Activated CD4-positive, alpha-beta T cell treated with anti-CD3 and anti-CD28 coated beads for 1 hour (primary cell): ENCODE measurements at regions not wholly inside any gene's neighbourhood (a gene's known extent, or its start where the extent isn't known, plus 50 kb on each side); places are given as distances from the start of the nearest gene placed in this dataset.
"Not testable (repeated sequence)": the region's sequence is repeated elsewhere in the genome, so short reads cannot be mapped to it uniquely, and the experiment has no call there.

Experiments used
- DNase-seq: peaks from one replicate; pipeline ENCODE4 v3.0.0-alpha.2; 2020

DNA sequence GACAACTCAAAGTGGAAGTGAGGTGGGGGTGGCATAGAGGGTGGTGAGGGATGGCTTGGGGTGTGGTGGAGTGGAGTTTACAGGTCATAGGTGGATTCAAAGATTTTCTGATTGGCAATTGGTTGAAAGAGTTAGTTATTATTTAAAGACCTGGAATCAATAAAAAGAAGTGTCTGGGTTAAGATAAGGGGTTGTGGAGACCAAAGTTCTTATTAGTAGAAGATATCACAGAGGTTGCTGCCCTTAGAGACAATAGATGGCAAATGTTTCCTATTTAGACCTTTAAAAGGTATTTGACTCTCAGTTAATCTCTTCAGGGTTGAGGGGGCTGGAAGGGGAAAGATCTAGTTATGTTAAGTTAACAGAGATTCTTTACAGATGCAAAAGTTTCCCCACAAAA, 412.3 kb upstream of the TBL1XR1 start:
- DNase-seq, result no peak

DNA sequence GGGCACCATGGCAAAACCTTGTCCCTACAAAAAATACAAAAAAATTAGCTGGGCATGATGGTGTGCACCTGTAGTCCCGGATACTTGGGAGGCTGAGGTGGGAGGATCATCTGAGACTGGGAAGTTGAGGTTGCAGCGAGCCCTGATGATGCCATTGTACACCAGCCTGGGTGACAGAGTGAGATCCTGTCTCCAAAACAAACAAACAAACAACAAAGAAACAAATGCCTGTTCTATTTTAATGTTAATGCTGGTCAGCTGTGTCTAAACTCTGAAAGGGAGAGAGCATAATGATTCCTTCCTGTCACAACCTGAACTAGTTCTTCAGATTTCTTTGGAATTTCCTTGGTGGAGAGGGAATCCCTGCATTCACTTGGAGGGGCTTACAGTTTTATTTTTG, 413.0 kb upstream of the TBL1XR1 start:
- DNase-seq, result no peak

DNA sequence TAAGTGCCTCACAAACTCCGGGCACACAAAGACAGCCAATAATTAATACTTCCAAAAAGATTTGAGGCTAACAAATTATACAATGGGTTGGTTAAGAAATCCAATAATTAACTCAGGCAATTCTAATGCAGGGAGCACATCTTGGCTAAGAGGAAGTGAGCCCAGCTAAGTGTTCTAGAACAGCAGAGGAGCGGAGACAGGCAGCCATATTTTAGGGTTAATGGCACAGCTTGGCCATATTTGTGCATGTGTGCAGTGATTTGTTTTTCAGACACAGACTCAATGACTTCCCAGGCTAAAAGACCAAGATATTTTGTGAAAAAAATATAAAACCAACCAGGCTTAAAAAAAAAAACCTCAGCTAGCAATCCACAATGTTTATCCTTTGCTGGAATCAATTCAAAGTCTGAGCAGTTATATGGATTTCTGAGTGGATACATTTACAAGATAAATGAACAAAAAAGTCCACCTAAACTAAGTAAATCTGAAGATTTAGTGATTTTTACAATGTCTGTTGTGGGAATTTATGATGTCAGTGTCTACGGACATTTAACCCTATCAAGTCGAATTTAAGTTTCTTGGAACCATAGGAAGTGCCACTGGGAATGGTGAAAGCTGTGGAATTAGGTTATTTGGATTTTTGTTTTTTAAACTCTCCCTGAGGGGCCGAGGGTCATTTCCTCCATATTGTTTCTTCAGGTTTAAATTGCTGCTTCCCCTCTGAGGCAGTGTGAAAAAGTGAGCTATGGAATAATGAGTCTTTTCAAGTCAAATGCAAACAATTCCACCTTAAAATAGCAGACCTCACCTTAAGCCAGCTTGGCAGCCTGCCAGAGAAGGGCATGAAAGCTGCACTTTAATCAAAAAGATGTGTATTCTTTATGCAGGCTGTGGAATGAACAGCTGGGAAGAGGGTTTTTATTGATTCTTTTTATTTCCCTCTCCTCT, 413.7 kb upstream of the TBL1XR1 start:
- DNase-seq, result no peak

DNA sequence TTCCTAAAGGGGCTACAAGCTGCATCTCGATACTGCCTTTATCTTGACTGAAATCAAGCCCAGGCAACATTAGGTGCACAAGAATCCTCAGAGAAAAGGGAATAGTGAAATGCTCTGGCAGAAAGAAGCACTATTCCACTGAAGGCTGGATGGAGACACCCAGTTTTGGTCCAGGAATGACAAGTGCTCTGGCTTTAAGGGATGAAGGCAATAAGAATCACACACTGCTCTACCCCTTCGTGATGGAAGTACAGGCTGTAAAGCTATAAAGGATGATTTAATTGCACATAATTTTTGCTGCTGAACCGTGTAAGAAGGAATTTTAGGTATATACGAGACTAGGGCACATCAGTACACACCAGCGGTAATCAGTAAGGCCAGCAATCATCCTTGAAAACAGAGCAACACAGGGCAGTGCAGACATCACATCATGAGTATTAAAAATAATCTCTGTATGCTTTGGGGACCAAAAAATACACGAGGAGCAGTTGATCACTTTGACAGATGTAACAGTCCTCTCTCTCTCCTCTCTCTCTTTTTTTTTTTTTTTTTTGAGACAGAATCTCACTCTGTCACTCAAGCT, 414.6 kb upstream of the TBL1XR1 start:
- DNase-seq, result no peak

DNA sequence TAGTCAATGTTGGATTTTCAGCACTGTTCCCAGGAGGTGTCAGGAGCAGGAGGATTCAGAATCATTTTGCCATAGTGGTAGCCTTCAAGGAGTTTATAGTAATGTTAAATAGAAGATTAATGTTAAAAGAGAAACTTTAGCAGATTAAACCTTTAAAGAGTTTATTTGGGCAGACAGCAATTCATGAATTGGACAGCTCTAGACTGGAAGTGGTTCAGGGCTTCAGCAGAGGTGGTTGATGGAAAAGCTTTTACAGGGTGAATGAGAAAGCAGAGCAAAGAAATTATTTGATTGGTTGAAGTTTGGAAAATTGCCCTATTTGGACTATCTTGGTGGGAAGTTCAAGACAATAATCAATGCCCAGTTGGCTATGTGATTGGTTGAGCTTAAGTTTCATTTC, 416.6 kb upstream of the TBL1XR1 start:
- DNase-seq, result no peak

DNA sequence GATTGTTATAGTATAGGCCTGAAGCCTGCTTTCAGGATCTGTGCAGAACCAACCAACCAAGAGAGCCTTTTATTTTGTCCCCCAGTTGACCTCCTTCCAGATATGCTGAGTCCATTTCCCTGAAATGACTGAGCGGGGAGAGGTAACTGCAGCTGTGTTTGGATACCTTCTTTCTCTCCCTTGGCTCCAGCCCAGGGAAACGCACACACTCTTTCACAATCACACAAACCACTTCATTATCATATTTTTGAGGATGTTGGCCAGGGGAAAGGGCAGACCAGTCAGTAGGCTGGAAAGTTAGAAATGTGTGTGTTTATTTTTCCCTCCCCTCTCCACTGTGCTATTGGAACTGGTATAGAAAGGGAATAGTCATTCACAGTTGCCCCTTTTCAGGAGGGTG, 417.7 kb upstream of the TBL1XR1 start:
- DNase-seq, result no peak

DNA sequence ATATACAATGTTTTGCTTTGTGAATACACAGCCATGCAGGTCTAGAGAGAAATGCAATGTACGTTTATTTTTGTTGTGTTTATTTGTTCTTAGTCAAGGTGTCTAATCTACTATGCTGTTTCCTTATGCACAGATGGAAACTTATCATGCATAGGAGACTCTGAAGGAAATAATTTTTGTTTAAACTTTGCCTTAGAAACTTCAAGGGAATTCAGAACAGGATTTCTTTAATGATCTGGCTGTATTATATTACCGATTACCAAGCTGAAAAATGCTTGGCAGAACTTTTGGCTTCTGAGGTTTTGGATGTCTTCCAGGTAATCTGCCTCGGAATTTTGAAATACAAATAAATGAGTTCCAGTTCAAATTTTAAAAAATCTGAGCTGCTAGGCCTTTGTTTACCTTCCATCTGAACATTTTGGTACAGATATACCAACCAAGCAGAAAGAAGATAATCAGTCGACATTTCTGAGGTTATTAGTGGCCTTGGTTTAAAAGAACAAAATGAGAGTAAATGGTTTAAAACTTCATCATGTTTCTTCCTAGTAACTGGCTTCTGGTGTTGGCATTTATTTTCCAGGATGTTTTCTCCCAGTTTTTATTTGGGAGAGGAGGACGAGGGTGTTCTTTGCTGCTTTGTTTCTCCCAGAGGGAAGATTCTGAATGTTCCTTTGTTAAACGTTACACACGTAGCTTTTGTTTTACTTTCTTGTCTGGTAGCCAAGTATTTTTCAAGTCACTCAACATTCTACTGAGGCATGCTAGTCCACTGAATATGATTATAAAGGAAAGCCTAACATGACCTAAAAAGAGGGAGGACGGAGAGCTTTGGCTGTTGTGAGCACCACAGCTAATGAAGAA, 421.8 kb upstream of the TBL1XR1 start:
- DNase-seq, result no peak

DNA sequence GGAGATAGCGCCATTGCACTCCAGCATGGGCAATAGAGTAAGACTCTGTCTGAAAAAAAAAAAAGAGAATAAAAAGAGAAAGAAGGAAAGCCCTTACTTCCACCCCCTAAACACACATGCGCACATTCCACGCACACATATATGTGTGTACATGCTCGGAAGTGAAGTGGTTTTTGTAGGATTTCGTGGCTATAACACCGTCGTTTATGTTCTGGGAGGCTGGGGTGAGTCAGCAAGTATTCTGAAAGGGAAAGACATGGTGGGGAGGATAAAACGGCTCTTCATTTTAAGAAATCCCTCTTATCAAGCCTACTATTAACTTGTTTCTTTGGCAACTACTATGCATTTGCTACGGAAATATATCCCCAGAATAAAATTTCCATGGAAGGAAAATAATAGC, 422.8 kb upstream of the TBL1XR1 start:
- DNase-seq, result no peak

DNA sequence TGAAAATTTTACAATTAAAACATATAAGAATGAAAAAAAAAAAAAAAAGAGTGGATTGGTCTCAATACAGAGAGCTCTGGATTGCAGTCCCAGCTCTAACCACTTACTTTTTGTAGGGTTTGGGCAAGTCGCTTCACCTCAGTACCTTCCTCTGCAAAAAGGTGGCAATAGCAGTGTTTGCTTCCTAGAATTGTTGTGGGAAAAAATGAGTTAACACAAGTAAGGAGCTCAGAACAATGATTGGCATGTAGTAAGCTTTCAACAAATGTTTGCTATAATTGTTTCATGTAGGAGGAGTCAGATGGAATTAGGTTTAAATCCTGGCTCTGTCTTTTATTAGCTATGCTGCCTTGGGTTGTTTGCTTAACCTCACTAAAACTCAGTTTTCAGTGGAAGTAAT, 425.2 kb upstream of the TBL1XR1 start:
- DNase-seq, result no peak

DNA sequence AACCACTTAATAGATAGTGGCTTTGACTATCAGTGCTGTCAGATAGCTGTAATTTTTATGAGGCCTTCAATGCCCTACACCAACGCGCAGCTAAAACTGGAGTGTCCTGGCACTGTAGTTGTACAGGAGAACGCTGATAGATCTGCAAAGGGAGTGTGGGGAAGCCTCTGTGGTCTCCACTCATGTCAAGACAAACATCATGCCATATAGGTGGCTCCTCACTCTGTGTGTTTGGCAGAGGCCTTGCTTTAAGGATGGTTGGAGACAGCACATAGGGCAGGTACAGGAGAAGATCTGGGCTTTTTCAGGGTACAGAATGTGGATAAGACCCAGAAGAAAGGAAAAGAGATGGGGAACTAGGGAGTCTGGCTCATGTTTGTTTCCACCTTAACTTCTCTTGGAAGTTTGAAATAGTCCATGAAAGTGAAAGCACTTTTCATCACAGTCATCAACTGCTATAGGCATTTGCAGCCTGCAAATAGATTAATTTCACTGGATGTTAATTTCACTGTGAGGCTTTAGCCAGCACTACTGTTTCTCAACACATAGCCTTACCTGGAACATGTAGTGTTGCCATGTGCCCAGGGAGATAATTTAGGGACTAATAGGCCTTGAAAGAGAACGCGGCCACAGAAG, 425.8 kb upstream of the TBL1XR1 start:
- no peak for DNase-seq

DNA sequence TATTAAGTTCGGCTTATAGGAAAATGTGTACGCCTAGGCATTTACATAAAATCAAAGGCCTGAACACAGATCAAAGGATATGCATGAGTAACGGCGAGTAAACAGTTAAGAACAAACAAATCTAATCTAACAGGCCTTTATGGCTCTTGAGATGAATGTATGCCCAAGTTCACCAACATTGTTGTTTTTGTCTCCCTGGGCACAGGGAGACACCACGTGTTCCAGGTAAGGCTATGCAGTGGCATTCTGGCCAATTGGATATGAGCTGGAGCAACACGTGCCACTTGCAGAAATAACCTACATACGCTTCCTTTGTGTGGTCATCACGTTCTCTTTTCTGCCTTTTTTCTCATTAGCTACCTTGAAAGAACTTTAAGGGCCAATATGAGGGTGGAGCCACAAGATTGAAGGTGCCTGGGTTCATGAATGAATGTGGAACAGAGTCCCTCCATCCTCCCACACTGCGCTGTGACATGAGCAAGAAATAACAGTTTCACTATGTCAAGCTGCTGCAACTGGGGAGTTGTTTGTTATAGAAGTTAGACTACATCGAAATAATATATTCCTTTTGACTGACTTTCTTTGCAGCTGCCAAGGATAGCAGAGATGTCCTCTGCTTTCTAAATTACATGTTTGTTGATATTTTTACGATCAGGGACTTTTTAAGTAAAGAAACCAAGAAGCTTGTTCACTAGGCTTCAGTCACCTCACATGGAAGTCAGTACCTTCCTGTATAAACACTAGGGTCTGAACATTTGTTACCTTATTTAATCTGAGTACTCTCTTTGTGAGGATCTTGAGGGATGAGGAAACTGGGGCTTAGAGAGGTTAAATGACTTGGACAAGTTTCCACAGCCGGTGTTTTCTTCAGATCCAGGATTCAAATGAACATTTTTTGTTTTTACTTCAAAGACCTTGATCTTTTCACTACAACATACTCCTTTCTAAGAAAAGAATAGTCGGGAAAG, 427.5 kb upstream of the TBL1XR1 start:
- DNase-seq, result no peak

DNA sequence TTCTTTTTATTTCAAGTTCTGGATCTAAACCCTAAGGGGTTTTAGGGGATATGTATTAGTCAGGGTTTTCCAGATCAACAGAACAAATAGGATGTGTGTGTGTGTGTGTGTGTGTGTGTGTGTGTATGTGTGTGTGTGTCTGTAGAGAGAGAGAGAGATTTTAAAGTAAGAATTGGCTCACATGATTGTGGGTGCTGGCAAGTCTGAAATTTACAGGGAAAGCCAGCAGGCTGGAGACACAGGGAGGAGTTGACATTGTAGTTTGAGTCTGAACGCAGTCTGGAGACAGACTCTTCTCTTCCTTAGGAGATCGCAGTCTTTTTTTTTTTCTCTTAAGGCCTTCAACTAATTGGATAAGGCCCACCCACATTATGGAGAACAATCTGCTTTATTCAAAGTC, 428.8 kb upstream of the TBL1XR1 start:
- no peak for DNase-seq

DNA sequence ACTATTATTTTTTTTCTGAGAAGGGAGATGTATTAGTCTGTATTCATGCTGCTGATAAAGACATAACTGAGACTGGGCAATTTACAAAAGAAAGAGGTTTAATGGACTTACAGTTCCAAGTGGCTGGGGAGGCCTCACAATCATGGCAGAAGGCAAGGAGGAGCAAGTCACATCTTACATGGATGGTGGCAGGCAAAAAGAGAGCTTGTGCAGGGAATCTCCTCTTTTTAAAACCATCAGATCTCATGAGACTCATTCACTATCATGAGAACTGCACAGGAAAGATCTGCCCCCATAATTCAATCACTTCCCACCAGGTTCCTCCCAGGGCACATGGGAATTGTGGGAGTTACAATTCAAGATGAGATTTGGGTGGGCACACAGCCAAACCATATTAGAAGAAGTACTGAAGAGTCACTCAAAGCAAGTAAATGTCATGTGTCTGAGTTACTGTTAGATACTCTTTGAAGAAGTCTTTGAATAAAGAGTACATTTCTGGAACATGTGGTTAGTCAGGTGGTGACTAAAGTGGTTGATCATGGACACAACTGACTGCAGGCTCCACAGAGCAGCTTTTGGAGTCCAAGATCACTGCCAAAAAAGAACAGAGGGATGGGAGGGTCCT, 430.9 kb upstream of the TBL1XR1 start:
- DNase-seq, result not testable (repeated sequence)

DNA sequence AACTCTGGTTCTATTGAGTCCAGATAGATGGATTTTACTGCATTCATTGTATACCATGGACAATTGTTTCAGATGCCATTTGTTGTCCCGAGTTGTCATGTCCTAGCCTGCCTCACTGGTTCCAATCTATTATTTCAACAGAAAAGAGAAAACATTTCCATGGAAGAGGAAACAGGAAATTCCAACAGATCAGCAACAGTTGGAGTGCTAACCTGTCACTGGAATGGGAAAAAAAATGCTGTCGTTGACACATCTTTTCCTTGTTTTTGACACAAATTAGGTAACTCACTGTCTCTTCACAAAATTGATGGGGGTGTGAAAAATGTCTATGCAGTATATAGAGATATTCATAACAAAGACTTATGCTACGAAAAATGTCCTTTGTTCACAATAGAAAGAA, 432.0 kb upstream of the TBL1XR1 start:
- no peak for DNase-seq

DNA sequence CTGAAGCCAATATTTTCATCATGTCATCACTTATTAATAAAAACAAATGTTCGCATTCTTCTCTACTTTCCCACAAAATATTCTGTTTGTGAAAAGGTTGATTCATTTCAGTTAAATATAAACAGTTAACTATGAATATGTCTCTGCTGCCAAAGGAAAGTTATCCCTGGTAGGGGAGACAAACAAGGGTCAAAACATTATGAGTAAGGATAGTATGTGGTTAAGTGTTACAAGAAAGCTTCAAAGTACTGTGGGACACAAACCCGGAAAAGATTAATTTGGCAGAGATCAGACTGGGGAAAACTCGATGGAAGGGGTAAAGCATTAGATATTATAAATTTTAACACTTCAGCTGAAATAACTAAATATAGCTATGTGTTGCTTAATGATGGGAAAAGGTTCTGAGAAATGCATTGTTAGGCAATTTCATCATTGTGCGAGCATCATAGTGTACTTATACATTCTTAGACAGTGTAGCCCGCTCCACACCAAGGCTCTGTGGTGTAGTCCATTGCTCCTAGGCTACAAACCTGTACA, 436.5 kb upstream of the TBL1XR1 start:
- no peak for DNase-seq

DNA sequence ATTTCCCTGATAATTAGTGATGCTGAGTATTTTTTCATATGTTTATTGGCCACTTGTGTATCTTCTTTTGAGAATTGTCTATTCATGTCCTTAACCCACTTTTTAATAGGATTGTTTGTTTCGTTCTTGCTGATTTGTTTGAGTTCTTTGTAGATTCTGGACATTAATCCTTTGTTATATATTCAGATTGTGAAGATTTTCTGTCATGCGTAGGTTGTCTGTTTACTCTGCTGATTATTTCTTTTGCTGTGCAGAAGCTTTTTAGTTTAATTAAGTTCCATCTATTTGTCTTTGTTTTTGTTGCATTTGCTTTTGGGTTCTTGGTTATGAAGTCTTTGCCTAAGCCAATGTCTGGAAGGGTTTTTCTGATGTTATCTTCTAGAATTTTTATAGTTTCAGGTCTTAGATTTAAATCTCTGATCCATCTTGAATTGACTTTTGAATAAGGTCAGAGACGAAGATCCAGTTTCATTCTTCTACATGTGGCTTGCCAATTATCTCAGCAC, 438.4 kb upstream of the TBL1XR1 start:
- not testable (repeated sequence) for DNase-seq

DNA sequence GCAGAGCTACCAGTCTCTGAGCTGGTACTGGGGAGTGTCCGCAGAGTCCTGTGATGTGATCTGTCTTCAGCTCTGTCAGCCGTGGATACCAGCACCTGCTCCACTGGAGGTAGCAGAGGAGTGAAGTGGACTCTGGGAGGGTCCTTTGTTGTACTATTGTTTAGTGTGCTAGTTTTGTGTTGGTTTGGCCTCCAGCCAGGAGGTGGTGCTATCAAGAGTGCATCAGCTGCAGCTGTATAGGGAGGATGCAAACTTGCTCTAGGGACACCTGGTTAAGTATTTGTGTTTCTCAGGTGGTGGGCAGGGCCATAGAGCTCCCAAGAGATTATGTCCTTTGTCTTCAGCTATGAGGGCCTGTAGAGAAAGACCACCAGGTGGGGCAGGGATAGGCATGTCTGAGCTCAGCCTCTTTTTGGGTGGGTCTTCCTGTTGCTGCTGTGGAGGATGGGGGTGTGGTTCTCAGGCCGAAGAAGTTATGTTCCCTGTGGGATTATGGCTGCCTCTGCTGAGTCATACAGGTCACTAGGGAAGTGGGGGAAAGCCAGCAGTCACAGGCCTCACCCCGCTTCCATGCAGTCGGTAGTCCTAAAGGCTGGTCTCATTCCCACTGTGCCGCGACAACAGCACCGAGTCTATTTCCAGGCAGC, 443.2 kb upstream of the TBL1XR1 start:
- DNase-seq, result no peak

DNA sequence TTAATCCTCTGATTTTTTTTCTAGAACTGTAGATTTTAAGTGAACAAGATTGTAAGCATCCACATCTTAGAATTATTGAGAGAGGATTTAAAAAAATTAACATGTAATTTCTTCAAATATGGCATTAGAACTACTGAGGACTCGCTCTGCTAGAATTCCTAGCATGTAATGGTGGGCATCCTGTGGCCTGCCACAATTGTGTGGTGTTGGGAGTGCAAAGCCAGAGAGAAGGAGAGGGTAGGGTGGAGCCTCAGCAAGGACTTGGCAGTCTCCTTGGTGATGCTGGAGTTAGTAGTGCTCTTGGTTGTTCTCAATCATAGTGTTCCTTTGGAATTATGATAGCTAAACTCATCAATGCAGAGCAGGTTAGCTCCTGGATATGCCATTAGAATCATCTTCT, 443.9 kb upstream of the TBL1XR1 start:
- DNase-seq, result no peak

DNA sequence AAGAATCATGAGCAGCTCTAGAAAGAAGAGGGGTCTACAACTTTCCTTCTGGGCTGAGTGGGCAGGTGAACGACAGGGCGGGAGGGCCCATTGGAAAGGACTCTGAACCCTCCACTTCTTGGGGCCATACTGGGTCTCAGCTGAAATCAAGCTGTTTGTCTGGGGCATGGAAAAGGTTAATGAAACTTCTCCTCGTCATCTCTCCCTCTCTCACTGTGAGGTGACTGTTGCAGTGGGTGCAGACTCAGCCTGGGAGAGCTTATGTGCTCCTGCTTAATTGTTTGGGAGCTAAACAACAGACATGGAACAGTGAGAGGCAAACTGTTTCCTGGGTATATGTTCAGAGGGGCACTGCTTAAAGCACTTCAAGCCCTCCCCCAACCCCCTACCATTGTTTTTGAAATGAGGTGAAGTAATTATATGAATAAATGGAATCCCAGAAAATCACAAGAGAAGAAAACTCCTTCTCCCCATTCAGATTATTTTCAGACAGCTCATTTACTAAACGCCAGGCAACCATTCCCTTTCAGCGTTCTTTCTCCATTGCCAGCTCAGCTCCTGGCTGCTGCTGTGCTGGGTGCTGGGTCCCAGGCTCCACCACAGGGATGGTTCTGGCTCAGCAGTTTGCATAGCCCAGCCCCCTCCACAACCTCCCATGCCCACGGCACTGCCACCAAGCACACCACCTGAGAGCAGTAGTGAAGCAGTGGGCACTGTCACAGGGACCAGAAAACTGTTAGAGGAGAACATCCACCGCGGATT, 444.9 kb upstream of the TBL1XR1 start:
- DNase-seq, result no peak

DNA sequence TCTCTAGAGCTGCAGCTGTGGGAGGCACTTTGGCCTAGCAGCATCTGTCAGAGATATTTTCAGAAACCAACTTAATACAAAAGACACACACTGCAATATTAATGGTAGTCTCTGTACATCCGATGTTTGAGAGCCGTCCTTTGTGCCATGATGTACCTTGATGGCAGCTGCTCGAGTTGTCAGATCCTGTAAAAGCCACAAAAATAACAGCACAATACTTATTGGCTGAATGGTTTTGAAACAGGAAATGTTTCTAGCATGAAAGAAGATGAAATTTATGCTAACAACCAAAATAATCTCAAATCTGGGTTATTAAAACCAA, 445.5 kb upstream of the TBL1XR1 start:
- no peak for DNase-seq
